Body of pancreas (tissue), 4 donors: ENCODE measurements at regions not wholly inside any gene's neighbourhood (a gene's known extent, or its start where the extent isn't known, plus 50 kb on each side); places are given as distances from the start of the nearest gene placed in this dataset.

Source experiments
- CTCF ChIP-seq, 7 experiments: fragments of 450-650 bp in 4 of 7; fragments of 200-600 bp in 3 of 7; sonication (generic) in 3 of 7; IDR thresholded peaks; one replicate each; pipeline ENCODE4 v1.5.1; 2016 to 2019; ENCODE audit warnings: antibody characterized with exemption in 7 of 7
- POLR2A ChIP-seq, 3 donors: fragments of 450-650 bp; IDR thresholded peaks; one replicate each; pipeline ENCODE4 v1.6.1; 2016; ENCODE audit warnings: antibody characterized with exemption in 3 of 3, mild to moderate bottlenecking in 2 of 3

GRCh38 chrX:67787196-67787595 is 243.4 kb downstream of the AR start:
- TF ChIP-seq CTCF (IDR thresholded peaks at IDR 0.05) (no peak), POLR2A (IDR thresholded peaks at IDR 0.05) (no peak)
